ENCODE measurements at regions not wholly inside any gene's neighbourhood (a gene's known extent, or its start where the extent isn't known, plus 50 kb on each side); places are given as distances from the start of the nearest gene placed in this dataset.
"Not testable (repeated sequence)": the region's sequence is repeated elsewhere in the genome, so short reads cannot be mapped to it uniquely, and the experiment has no call there.

GRCh38 chr6:138674444-138674843 is 99.1 kb upstream of the CCDC28A start:
- H3K4me3 Mint-ChIP-seq; H3K36me3 Mint-ChIP-seq (ENCODE audit: low read depth); H3K4me1 Mint-ChIP-seq (ENCODE audit: low read depth); intact Hi-C loops (cut with micrococcal nuclease); H3K27me3 Mint-ChIP-seq (ENCODE audit: low read depth); DNase-seq; H3K9me3 Mint-ChIP-seq; H3K27ac Mint-ChIP-seq: not testable (repeated sequence)
- CTCF ChIA-PET = interaction anchor here (1.3 kb wide), 1 partner anchor 18 kb away, joined by 5 read pairs; no protein-coding TSS in a partner anchor

- CTCF ChIA-PET = no interaction called here
- intact Hi-C loops (cut with micrococcal nuclease) = no loop called here
- no peaks in the 10 kb centered on the region for H3K9me3 Mint-ChIP-seq
Measured at GRCh38 chr6:138677538-138677937, 96.0 kb upstream of the CCDC28A start.

GRCh38 chr6:138678168-138678567 is 95.4 kb upstream of the CCDC28A start:
- no peak for DNase-seq
- no peak overlapping the region for H3K27ac Mint-ChIP-seq
- no peak overlapping the region for H3K4me3 Mint-ChIP-seq
- no peaks in the 10 kb centered on the region for H3K36me3 Mint-ChIP-seq (ENCODE audit: low read depth)
- H3K9me3 Mint-ChIP-seq = no peaks in the 10 kb centered on the region
- CTCF ChIA-PET = no interaction called here
- no peaks in the 10 kb centered on the region for H3K4me1 Mint-ChIP-seq (ENCODE audit: low read depth)
- intact Hi-C loops (cut with micrococcal nuclease) = no loop called here
- no peaks in the 10 kb centered on the region for H3K27me3 Mint-ChIP-seq (ENCODE audit: low read depth)

More at GRCh38 chr6:138677538-138677937, 96.0 kb upstream of the CCDC28A start:
- no peak for DNase-seq
- no peaks in the 10 kb centered on the region for H3K27me3 Mint-ChIP-seq (ENCODE audit: low read depth)
- no peaks in the 10 kb centered on the region for H3K36me3 Mint-ChIP-seq (ENCODE audit: low read depth)
- no peak overlapping the region for H3K27ac Mint-ChIP-seq
- H3K4me3 Mint-ChIP-seq = no peak overlapping the region
- H3K4me1 Mint-ChIP-seq (ENCODE audit: low read depth) = no peaks in the 10 kb centered on the region

GRCh38 chr6:138680085-138680484 is 93.5 kb upstream of the CCDC28A start:
- CTCF ChIA-PET = no interaction called here
- no peak for DNase-seq
- Mint-ChIP-seq H3K27ac (no peak overlapping the region), H3K9me3 (no peaks in the 10 kb centered on the region), H3K36me3 (ENCODE audit: low read depth) (no peaks in the 10 kb centered on the region), H3K4me3 (no peak overlapping the region), H3K27me3 (ENCODE audit: low read depth) (no peaks in the 10 kb centered on the region), H3K4me1 (ENCODE audit: low read depth) (no peaks in the 10 kb centered on the region)
- intact Hi-C loops (cut with micrococcal nuclease) = no loop called here

GRCh38 chr6:138681627-138682026 is 91.9 kb upstream of the CCDC28A start:
- no peak for DNase-seq
- CTCF ChIA-PET = no interaction called here
- H3K36me3 Mint-ChIP-seq (ENCODE audit: low read depth) = no peaks in the 10 kb centered on the region
- H3K9me3 Mint-ChIP-seq = no peaks in the 10 kb centered on the region
- intact Hi-C loops (cut with micrococcal nuclease) = no loop called here
- no peaks in the 10 kb centered on the region for H3K27me3 Mint-ChIP-seq (ENCODE audit: low read depth)
- no peak overlapping the region for H3K4me3 Mint-ChIP-seq
- no peaks in the 10 kb centered on the region for H3K4me1 Mint-ChIP-seq (ENCODE audit: low read depth)
- no peak overlapping the region for H3K27ac Mint-ChIP-seq

- Mint-ChIP-seq H3K27ac (no peak overlapping the region), H3K36me3 (ENCODE audit: low read depth) (no peaks in the 10 kb centered on the region), H3K9me3 (no peaks in the 10 kb centered on the region), H3K4me1 (ENCODE audit: low read depth) (no peaks in the 10 kb centered on the region), H3K4me3 (no peak overlapping the region), H3K27me3 (ENCODE audit: low read depth) (no peaks in the 10 kb centered on the region)
- intact Hi-C loops (cut with micrococcal nuclease) = no loop called here
- DNase-seq = no peak
- CTCF ChIA-PET = interaction anchor here (0.8 to 1.1 kb wide), 3 partner anchors 10 to 94 kb away, joined by 3 to 5 read pairs (median 4); no protein-coding TSS in a partner anchor
Measured at GRCh38 chr6:138682704-138683527, 90.7 kb upstream of the CCDC28A start.

GRCh38 chr6:138685257-138685656 is 88.3 kb upstream of the CCDC28A start:
- H3K9me3 Mint-ChIP-seq = no peaks in the 10 kb centered on the region
- H3K27me3 Mint-ChIP-seq (ENCODE audit: low read depth) = peaks cover 8% of the 10 kb centered on the region
- no peak overlapping the region for H3K4me3 Mint-ChIP-seq
- CTCF ChIA-PET = no interaction called here
- no peaks in the 10 kb centered on the region for H3K36me3 Mint-ChIP-seq (ENCODE audit: low read depth)
- intact Hi-C loops (cut with micrococcal nuclease) = no loop called here
- H3K4me1 Mint-ChIP-seq (ENCODE audit: low read depth) = no peaks in the 10 kb centered on the region
- no peak overlapping the region for H3K27ac Mint-ChIP-seq
- no peak for DNase-seq

- no peak overlapping the region for H3K4me3 Mint-ChIP-seq
- H3K27me3 Mint-ChIP-seq (ENCODE audit: low read depth) = peaks cover 8% of the 10 kb centered on the region
- H3K9me3 Mint-ChIP-seq = no peaks in the 10 kb centered on the region
- CTCF ChIA-PET = no interaction called here
- H3K27ac Mint-ChIP-seq = no peak overlapping the region
- H3K4me1 Mint-ChIP-seq (ENCODE audit: low read depth) = no peaks in the 10 kb centered on the region
- intact Hi-C loops (cut with micrococcal nuclease) = no loop called here
- no peak for DNase-seq
- no peaks in the 10 kb centered on the region for H3K36me3 Mint-ChIP-seq (ENCODE audit: low read depth)
Measured at GRCh38 chr6:138685781-138686180, 87.8 kb upstream of the CCDC28A start.

GRCh38 chr6:138688580-138688979 is 85.0 kb upstream of the CCDC28A start:
- no peak for DNase-seq
- Mint-ChIP-seq H3K27ac (no peak overlapping the region), H3K27me3 (ENCODE audit: low read depth) (peaks cover 17% of the 10 kb centered on the region), H3K36me3 (ENCODE audit: low read depth) (no peaks in the 10 kb centered on the region), H3K4me1 (ENCODE audit: low read depth) (peaks cover 4% of the 10 kb centered on the region), H3K4me3 (no peak overlapping the region), H3K9me3 (no peaks in the 10 kb centered on the region)
- intact Hi-C loops (cut with micrococcal nuclease) = no loop called here
- CTCF ChIA-PET = interaction anchor here (0.7 to 1.1 kb wide), 2 partner anchors 83 to 84 kb away, joined by 3 to 5 read pairs; no protein-coding TSS in a partner anchor

- intact Hi-C loops (cut with micrococcal nuclease) = loop anchor here (5.0 kb wide), 1 partner anchor 682 kb away; the partner anchor contains the start of gene CITED2
- no peaks in the 10 kb centered on the region for H3K9me3 Mint-ChIP-seq
- H3K27me3 Mint-ChIP-seq (ENCODE audit: low read depth) = peaks cover 27% of the 10 kb centered on the region
- no peak overlapping the region for H3K27ac Mint-ChIP-seq
- CTCF ChIA-PET = no interaction called here
- no peak overlapping the region for H3K4me3 Mint-ChIP-seq
- no peaks in the 10 kb centered on the region for H3K36me3 Mint-ChIP-seq (ENCODE audit: low read depth)
- no peak for DNase-seq
- H3K4me1 Mint-ChIP-seq (ENCODE audit: low read depth) = peaks cover 5% of the 10 kb centered on the region
Measured at GRCh38 chr6:138689849-138690248, 83.7 kb upstream of the CCDC28A start.

- no peak overlapping the region for H3K27ac Mint-ChIP-seq
- peaks cover 5% of the 10 kb centered on the region for H3K4me1 Mint-ChIP-seq (ENCODE audit: low read depth)
- no peaks in the 10 kb centered on the region for H3K9me3 Mint-ChIP-seq
- no peaks in the 10 kb centered on the region for H3K36me3 Mint-ChIP-seq (ENCODE audit: low read depth)
- CTCF ChIA-PET = interaction anchor here (0.6 to 2.0 kb wide), 10 partner anchors 17 to 674 kb away, joined by 3 to 9 read pairs (median 4); partner anchors contain the start of gene CCDC28A
- peak overlapping the region; percentile 69 for H3K4me3 Mint-ChIP-seq
- peaks cover 27% of the 10 kb centered on the region for H3K27me3 Mint-ChIP-seq (ENCODE audit: low read depth)
- intact Hi-C loops (cut with micrococcal nuclease) = loop anchor here (5.0 kb wide), 1 partner anchor 681 kb away; the partner anchor contains the start of gene CITED2
- DNase-seq = no peak
Measured at GRCh38 chr6:138690975-138691594, 82.5 kb upstream of the CCDC28A start.

GRCh38 chr6:138691595-138692057 is 81.9 kb upstream of the CCDC28A start:
- no peaks in the 10 kb centered on the region for H3K9me3 Mint-ChIP-seq

More at GRCh38 chr6:138691595-138692057, 81.9 kb upstream of the CCDC28A start:
- no peak overlapping the region for H3K27ac Mint-ChIP-seq
- intact Hi-C loops (cut with micrococcal nuclease) = loop anchor here (1.0 to 5.0 kb wide), 6 partner anchors 37 to 681 kb away; partner anchors contain the start of genes CCDC28A, CITED2 and REPS1
- H3K27me3 Mint-ChIP-seq (ENCODE audit: low read depth) = peaks cover 30% of the 10 kb centered on the region
- CTCF ChIA-PET = interaction anchor here (0.6 to 2.0 kb wide), 15 partner anchors 17 to 673 kb away, joined by 3 to 9 read pairs (median 3); partner anchors contain the start of gene CCDC28A
- peaks cover 5% of the 10 kb centered on the region for H3K4me1 Mint-ChIP-seq (ENCODE audit: low read depth)
- peak overlapping the region; percentile 69 for H3K4me3 Mint-ChIP-seq
- H3K36me3 Mint-ChIP-seq (ENCODE audit: low read depth) = no peaks in the 10 kb centered on the region
- no peak for DNase-seq
